ENCODE measurements at regions not wholly inside any gene's neighbourhood (a gene's known extent, or its start where the extent isn't known, plus 50 kb on each side); places are given as distances from the start of the nearest gene placed in this dataset.

GRCh38 chr2:118644190-118644589, 203.3 kb downstream of the EN1 start:
- no peak for TF ChIP-seq CTCF (IDR thresholded peaks at IDR 0.05; ENCODE audit: insufficient read depth, low read length, poor library complexity, severe bottlenecking)
- TF ChIP-seq EZH2phosphoT487 (conservative IDR thresholded peaks at IDR 0.05; ENCODE audit: low read length): no peak

Measured in SU-DHL-6 (cell line).